ENCODE measurements at regions not wholly inside any gene's neighbourhood (a gene's known extent, or its start where the extent isn't known, plus 50 kb on each side); places are given as distances from the start of the nearest gene placed in this dataset.

DNA sequence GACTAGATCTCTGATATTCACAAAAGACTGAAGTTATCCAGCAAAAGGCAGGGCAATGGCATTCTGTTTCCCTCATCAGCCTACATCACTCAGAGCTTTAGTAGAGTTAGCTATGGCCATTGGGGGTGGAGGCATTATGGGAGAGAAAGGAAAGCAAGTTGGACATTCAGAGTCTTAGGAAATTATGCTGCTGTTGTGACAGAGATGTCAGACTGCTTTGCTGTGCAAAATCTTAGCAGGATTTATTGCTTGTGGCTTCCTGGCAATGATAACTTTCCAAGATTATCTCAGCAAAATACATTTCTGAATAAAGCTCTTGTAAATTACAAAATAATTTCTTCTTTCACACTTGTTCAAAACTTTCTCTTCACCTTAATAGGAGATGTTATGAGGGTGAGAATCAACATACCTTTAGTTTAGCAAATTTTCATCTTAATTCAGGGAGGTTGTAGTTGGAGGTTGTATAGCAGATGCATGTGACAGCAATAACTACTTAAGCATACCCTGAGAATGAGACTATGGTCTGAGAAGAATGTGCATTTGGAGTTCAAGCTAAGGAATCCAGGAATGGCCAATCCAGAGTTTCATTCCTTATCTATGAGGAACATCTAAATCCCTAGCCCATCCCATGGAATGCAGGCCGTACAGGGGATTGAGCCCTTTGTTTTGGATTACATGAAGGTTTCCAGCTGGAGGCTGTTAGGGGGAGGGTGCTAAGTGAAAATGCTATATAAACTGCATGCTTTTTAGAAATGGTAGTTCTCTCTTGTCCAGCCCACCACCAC is 179.8 kb downstream of the HAO1 start:
- no peak for TF ChIP-seq SMC3 (IDR thresholded peaks at IDR 0.05; ENCODE audit: low read depth, low read length)
- TF ChIP-seq, protein P1, sequence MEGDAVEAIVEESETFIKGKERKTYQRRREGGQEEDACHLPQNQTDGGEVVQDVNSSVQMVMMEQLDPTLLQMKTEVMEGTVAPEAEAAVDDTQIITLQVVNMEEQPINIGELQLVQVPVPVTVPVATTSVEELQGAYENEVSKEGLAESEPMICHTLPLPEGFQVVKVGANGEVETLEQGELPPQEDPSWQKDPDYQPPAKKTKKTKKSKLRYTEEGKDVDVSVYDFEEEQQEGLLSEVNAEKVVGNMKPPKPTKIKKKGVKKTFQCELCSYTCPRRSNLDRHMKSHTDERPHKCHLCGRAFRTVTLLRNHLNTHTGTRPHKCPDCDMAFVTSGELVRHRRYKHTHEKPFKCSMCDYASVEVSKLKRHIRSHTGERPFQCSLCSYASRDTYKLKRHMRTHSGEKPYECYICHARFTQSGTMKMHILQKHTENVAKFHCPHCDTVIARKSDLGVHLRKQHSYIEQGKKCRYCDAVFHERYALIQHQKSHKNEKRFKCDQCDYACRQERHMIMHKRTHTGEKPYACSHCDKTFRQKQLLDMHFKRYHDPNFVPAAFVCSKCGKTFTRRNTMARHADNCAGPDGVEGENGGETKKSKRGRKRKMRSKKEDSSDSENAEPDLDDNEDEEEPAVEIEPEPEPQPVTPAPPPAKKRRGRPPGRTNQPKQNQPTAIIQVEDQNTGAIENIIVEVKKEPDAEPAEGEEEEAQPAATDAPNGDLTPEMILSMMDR (conservative IDR thresholded peaks at IDR 0.05; ENCODE audit: low read depth, low read length), result no peak
- no peak for TF ChIP-seq USF2 (IDR thresholded peaks at IDR 0.05; ENCODE audit: low read depth, low read length)
- TF ChIP-seq, protein P2, sequence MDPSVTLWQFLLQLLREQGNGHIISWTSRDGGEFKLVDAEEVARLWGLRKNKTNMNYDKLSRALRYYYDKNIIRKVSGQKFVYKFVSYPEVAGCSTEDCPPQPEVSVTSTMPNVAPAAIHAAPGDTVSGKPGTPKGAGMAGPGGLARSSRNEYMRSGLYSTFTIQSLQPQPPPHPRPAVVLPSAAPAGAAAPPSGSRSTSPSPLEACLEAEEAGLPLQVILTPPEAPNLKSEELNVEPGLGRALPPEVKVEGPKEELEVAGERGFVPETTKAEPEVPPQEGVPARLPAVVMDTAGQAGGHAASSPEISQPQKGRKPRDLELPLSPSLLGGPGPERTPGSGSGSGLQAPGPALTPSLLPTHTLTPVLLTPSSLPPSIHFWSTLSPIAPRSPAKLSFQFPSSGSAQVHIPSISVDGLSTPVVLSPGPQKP (IDR thresholded peaks at IDR 0.05; ENCODE audit: borderline replicate concordance, low read depth, low read length), result no peak
- no peak for TF ChIP-seq POLR2A (IDR thresholded peaks at IDR 0.05; ENCODE audit: low read depth, low read length)
- no peak for TF ChIP-seq RAD21 (IDR thresholded peaks at IDR 0.05; ENCODE audit: low read length)
- TF ChIP-seq FOS (IDR thresholded peaks at IDR 0.05; ENCODE audit: low read depth, low read length), result no peak
- no peak for TF ChIP-seq RCOR1 (IDR thresholded peaks at IDR 0.05; ENCODE audit: insufficient replicate concordance, low read length)
- no peak for TF ChIP-seq MXI1 (IDR thresholded peaks at IDR 0.05; ENCODE audit: borderline replicate concordance, low read depth, low read length)
- no peak for TF ChIP-seq MAFK (IDR thresholded peaks at IDR 0.05; ENCODE audit: low read depth, low read length)
- no peak for TF ChIP-seq BHLHE40 (IDR thresholded peaks at IDR 0.05; ENCODE audit: low read depth, low read length)
- no peak for TF ChIP-seq MAZ (IDR thresholded peaks at IDR 0.05; ENCODE audit: borderline replicate concordance, low read depth, low read length)
